ENCODE measurements at regions not wholly inside any gene's neighbourhood (a gene's known extent, or its start where the extent isn't known, plus 50 kb on each side); places are given as distances from the start of the nearest gene placed in this dataset.

DNA sequence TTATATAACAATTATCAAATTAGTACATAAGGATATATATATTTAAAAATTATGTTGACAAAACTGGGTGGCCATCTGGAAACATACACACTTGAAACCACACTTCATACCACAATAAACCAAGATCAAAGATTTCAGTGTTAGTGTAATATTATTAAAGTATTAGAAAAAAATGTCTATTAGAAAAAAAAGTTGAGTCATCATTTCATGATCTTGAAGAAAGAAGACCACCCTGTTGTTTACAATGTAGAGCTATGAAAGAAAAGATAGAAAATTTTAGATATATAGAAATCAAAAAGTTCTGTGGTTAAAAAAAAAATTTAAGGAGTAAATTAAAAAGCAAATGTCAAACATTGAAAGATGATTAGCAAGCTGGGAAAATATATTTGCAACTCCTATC is 224.5 kb upstream of the CDH20 start:
- DNase-seq = no peak

DNA sequence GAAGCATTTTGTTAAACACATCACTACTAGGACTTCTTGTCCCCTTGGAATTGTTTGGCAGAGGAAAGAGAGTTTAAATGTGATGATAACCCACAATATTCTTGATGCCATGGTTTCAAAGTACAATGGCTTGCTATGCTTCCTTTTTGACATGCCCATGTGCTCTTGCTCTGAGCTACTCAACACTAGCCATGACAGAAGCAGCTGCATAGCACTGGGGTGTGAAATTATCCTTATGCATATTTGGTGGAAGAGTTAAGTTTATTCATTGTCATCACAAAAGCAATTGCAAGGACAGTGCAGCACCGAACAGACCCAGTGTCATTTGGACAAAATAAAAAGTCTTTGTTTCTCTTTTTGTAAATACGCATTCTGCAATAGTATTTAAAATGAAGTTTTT is 209.9 kb upstream of the CDH20 start:
- DNase-seq = no peak

DNA sequence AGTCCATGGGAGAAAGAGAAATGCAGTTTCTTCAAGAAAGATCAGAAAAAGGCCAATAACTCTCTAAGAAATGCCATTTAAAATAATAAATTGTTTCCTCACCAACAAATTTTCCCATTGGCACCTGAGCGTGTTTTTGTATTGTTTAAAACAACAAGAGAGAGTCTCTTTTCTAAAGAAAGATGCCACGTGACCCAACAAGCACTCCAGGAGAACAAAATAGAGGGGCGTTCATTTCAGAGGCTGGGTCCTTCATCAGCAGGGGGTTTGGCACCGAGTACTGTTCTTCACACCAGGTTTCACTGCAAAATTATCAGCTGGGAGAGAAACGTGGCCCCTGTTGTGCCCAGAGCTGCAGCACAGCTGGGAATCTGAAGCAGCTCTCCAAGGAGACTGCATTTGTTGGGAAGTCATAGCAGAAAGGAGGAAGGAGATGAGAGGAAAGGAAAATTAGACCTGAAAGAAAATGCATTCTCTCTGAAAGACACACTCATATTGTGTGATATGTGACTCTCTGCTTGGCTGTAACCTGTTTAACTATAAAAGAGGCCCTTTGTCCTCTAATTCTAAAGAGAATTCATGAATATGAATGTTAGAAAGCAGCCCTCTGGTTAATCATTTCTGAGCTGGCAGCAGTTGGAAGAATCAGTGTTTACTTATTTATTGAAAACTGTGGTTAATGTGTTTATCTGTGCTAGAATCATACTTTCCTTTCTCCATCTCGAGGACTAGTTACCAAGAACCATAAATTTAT is 205.3 kb upstream of the CDH20 start:
- no peak for DNase-seq

DNA sequence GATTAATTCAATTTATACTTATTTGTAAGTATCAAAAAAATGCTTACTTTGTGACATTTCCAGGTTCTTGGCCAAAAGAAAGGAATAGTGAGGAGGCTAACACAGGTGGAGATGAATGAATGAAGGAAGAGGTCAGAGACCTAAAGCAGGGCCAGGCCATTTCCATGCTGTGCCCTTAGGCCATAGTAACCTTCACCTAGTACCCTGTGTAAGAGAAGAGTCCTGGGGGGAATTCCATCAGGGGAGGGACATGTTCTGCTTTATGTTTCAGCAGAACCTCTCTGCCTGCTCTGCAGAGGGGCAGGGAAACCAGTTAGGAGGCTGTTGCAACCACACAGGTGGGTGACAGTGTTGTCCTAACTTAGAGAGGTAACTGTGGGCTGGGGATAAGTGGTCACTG is 204.2 kb upstream of the CDH20 start:
- DNase-seq = no peak

DNA sequence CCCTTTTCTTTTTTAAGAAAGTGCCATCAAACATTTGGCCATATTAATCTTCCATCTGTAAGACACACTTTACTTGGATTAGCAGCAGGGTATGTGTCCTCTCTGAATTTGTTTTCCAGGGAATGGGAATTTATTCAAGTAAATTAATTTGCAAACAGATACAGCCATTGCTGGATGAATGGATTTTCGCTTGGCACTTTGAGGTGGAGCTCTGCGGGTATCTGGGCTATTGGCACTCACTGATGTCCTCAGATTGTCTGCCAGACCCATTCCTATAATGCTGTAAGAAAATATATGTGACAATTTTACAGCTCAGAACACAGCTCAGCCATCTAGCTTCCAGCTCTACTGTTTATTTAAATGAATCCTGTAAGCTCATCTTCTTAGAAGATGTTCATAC is 201.2 kb upstream of the CDH20 start:
- no peak for DNase-seq

DNA sequence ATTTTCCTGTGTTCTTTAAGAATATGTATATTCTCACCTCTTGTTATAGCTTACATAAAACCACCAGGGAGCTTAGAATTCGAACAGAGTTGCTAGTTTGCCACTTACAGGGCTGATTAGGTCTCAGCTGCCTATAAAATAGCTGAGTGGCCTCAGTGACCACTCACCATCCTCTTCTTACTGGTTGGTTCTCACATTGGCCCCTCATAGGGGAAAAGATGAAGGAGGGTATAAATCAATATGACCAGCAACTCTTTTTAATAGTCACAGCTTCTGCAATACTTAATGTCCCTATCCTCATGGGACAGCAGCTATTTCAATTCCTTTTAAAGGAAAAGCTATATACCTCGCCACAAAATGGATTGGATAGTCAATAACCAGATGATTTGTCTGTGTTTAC is 199.4 kb upstream of the CDH20 start:
- no peak for DNase-seq

DNA sequence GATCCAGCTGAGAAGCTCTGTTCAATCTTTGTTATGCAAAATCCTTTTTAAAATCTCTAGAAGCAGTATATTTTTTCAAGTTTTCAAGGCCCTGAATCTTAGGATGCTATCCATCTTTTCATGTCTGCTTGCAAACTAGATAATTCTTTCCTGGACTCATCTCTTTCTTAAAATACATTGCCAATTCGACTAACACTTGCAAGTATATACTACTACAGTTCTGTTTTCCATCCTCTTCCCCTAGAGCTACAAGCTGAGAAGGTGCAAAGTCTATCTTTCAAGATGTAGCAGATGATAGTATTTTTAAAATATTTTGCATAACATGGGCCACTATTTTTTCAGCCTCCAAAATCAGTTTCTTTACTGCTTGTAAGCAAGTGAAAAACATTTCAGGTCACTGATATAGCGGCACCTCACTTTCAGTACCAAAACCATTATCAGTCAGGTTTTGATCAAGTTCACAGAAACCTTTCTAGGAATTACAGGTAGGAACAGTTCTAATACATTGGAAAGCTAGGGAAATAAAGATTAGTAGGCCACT is 196.4 kb upstream of the CDH20 start:
- DNase-seq = no peak

DNA sequence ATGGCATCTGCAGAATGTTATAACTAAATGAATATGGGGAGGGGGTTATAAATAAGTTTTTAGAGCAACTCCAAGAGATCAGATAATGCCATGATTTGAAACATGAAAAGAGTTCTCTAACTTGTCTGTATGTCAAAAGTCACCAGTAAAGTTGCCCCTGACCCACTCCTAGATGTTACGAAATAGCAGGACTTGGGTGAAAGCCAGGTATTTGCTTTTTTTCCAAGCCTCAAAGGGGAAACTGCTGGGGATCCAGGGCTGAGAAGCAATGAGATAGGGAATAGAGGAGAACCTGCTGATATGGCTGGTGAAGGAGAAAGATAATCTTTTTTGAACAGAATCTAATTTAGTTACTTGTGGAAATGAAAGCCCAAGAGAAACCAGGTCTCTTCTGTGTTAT is 191.5 kb upstream of the CDH20 start:
- no peak for DNase-seq

DNA sequence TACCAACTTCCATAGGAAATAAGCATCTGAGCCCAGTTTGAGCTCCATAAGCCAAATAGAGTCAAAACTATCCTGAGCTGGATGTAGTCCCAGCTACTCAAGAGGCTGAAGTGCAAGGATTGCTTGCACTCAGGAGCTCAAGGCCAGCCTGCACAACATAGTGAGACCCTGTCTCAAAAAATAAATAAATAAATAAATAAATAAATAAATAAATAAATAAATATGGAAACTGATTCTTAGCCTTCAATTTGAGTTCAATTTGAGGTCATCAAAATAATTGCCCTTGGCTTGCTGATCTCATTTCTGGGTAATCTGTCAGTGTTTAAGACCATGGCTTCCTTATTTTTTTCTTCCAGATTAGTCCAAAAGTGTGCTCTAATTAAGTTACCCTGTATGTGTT is 184.9 kb upstream of the CDH20 start:
- no peak for DNase-seq

DNA sequence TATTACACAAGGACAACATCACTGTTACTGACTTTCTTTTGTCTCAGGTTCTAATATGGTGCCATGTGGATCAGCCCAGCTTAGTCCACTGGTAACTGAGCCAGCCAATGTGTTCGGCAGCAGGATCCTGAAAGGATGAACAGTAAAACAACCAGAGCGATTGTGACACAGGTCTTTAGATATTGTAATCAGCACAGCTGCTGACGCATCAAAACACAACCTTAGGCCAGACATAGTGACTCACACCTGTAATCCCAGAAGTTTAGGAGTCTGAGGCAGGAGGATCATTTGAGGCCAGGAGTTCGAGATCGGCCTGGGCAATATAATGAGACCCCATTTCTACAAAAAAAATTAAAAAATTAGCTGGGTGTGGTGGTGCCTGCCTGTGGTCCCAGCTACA is 183.4 kb upstream of the CDH20 start:
- DNase-seq = no peak

DNA sequence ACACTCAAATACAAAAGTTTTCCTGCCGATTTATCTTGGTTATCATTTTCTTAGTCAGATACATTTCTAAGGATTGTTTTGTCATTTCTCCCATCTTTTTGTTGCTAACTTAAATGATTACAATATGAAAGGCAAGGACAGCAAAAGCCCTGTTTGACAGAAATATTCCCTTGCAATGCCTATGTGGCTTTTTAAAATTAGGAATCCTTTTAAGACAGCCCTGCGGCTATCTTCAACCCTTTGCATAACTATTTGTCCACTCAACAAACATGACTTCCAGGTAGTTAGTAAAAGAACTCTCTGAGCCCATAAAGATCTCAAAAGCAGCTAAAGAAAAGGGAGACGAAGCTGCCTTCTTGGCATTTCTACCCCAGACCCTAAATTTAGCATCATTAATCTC is 179.7 kb upstream of the CDH20 start:
- DNase-seq = no peak

DNA sequence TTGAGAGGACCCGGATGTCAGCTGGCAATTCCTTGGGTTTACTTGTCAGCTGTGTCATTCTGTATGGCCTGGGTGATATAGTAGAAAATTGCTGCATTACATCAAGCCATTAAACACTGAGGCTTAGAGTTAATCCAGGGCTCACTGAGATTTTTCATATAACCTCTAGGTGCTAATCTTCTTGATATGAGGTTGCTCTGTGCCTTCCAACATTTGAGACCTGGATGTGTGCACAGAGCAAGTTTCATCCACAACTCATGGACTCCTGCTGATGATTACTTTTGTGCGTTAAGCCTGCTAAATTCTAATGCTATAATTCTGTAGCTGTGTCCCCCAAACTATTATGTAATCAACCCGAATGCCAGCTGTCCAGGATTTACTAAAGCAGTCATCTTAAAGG is 178.4 kb upstream of the CDH20 start:
- no peak for DNase-seq

DNA sequence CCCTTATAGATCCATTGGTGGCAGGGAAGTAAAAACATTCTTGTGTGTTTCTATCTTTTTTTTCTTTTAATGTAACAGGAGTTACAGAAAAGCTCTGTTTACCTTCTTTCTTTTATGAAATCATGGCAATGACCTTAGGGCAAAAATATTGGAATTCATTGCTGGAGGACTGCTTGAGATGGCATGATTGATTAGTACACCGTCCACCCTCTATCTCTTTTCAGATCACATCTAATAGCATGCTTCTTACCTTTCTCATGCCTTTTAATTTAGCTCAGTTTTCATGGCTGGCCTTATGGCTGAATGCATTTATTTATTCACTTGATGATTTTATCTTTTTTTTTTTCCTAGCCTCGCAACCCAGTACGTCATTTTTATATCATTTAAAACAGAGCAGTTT is 177.6 kb upstream of the CDH20 start:
- DNase-seq = no peak

DNA sequence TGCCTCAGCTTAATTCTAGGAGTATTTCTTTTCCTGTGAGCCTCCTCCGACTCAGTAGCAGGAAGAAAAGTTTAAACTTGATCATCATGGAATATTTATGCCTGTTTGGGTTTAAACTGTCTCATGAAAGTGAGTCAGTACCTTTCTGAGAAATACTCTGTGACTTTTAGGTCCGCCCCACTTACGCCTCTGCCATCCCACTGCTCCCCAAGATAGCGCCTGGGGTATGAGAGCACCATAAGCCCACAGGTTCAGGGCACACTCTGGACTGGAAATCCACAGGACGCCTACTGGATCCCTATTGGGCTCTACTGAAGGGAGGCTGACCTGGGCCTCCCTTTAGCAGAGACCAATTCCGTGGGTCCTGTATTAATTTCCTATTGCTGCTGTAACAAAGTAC is 175.8 kb upstream of the CDH20 start:
- no peak for DNase-seq

DNA sequence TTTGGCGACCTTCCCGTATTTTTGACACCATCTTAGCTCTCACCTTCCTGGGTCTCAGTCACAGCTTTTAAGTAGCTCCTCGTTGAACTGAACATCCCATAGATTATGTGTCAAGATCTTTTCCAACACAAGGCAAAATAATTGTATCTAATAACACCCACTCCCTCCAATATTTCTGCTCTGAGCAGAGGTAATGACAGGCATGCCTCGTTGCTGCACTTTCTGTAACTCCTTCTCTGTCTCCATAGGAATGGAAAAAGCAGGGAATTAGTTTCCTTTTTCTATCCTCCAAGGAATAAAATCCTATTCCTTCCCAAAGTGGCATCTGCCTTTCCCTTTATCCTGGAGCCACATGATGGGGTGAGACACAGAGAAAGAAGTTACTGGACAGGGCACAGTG is 174.0 kb upstream of the CDH20 start:
- DNase-seq = no peak

DNA sequence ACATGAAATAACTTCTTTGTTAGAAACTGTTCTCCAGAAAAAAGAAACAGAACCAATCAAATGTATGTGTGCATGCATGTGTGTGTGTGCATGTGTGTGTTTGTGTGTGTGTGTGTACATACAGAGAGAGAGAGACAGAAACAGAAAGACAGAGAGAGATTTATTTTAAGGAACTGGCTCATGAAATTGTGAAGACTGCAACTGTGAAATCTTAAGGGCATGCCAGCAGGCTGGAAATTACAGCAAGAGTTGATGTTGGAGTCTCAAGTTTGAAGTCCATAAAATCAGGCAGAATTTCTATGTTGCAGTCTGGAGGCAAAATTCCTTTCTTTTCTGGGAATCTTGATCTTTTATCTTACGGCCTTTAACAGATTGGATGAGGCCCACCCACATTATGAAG is 168.9 kb upstream of the CDH20 start:
- no peak for DNase-seq

DNA sequence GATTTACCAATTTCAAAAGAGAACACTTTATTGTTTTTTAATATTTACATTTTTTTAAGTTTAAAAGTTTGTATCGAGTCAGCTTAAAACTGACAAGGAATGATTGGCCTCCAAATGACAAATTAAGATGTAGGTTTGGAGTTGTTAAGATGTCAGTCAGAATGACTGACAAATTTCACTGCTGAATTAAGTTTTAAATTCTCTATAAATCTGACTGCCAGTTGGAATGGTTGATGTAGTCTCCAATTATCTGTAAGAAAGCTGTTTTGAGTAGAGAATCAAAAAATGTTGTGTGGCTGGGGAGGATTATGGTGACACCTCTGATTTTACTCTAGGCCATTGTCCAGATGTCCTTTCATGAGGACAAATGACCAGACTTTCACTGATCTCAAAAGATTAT is 165.3 kb upstream of the CDH20 start:
- DNase-seq = no peak

DNA sequence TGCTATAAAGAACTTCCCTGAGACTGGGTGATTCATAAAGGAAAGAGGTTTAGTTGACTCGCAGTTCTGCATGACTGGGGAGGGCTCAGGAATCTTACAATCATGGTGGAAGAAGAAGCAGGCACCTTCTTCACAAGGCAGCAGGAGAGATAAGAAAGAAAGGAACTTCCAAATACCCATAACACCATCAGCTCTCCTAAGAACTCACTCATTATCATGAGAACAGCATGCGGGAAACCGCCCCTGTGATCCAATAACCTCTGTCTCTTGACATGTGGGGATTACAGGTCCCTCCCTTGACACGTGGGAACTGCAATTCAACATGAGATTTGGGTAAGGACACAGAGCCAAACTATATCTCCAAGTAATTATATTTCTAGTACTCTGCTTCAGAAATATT is 163.8 kb upstream of the CDH20 start:
- DNase-seq = no peak

DNA sequence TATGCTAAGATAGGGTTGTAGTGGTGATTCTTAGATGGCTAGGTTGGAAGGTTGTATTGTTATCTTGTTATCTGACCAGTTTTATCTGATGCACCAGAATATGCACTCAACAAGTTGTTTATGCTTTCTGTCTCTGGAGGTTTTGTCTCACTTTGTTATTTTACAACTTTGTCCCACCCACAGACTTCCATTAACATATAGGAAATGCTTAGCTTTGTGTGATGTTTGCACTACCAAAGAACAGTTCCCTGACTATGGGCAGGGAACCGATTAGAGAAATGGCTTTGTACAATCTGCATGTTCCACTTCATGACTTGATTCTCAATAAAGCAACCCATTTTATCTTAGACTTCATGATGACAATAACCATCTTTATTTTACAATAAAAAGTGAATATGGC is 160.6 kb upstream of the CDH20 start:
- no peak for DNase-seq

DNA sequence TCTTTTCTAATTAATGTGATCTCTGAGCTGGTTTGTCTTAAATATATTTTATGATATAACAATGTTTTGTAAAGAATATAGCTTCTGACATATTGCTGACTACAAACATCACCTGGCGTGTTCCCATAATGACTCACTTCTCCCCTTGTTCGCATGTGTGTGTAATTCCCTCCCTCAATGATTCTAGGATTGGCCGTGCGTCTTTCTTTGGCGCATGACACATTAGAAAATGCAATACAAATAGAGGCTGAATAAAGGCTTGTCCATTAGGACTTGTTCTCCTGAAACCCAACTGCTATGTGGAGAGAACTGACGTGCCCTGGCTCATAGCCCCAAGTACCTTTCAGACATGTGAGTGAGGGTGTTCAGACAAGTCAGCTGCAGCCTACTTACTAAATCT is 159.7 kb upstream of the CDH20 start:
- DNase-seq = no peak

DNA sequence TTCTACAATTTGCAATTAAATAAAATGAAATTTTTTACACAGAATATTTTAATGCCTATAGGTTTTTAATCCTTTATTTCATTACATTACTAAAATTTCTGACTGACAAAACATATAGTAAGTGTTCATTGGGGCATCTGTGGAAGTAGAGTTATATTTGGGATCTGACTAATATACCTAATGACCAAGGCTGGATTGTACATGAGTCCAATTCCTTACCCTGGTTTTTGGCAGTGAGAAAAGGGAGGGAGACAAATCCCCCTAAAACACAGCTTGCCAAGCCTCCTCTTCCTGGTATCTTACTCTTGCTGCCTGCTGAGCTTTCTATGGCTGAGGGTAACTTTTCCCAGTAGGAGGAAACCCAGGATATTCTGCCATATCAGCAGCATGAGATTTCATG is 149.4 kb upstream of the CDH20 start:
- no peak for DNase-seq

DNA sequence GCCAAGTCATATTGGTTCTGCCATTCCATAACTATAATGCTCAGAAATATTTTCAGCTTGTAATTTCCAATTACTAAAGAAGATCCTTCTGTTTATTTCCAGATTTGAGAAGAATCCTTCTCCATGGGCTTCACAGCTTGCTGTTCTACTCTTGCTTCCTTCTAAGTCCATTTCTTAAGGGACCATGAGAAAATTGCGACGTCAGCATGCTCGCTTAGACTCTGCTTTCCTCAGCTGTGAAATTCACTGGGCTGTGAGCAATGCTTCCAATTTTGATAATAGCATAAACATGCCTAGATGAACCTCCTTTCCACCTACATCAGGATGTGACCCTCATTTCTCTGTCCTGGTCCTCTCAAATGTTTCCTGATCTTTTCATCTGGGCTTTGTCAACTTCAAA is 145.3 kb upstream of the CDH20 start:
- no peak for DNase-seq

DNA sequence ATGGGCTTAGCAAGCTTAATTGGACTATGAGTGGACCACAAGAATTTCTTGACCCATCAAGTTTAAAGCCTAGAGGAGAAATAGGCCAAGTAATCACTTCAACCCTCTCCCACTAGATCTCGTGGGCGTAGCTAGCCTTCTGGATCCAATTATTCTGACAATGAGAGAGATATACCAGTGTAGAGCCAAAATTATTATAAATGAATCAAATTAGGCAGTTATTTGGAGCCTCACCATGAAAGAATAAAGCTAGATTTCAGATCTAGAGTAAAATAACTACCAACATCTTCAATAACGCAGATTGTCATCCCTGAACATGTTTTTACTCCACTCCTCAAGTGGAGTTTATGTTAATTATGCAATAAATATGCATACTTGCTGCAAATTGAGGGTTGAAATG is 143.9 kb upstream of the CDH20 start:
- DNase-seq = no peak

DNA sequence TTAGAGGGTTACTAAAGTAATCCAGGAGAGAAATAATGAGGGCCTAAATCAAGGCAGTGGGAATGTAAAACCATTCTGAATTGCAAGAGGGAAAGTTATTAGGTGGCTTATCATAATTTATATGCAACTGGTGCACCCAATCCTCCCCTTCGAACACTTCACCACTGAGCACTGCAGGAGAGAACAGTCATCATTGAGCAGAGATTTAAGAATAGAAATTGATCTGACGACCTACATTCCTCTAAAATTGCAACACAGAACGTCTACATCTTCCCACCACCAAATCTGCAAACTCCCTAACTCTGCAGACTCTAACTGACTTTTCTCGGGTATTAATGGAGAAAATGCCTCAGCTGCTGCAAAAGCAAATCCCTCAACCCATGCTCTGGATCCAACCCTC is 138.5 kb upstream of the CDH20 start:
- DNase-seq = no peak

DNA sequence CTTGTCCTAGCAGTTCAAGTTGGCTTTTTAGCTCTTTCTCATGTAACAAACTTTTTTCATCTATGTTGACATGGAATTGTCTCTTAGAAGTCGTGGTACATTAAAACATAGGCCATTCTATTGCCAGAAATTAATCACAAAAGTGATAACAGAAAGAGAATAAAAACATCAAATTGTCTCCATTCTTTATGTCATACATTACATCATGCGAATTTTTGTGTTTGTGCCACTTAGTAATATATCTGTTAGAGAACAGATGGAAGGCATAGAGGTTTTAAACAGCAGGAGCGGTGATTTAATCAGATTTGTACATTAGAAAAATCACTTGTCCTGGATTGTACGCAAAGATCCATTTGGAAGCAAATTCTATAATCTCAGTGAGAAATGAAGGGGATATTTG is 136.5 kb upstream of the CDH20 start:
- DNase-seq = no peak

DNA sequence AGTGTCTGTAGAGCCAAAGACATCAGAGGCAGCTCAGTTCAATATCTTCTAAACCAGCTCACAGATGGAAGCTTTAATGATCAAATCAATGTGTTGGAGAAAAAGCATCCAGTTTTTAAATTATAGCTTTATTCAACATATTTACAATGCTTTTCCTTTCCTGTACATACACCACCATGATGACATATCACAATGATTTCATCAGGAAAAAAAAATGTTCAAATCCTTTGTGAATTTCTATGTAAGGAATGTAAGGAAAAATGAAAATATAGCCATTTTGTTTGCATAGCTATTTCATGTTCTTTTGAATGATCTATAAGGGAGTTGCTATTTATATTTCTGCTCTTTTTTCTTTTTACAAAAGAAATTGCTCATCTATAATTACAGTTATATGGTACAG is 134.7 kb upstream of the CDH20 start:
- no peak for DNase-seq
